Hindlimb muscle (tissue), 1 donor: ENCODE measurements at regions not wholly inside any gene's neighbourhood (a gene's known extent, or its start where the extent isn't known, plus 50 kb on each side); places are given as distances from the start of the nearest gene placed in this dataset.

Source experiments
- DNase-seq: peaks from one replicate; pipeline ENCODE4 v3.0.0-alpha.2; 2013

DNA sequence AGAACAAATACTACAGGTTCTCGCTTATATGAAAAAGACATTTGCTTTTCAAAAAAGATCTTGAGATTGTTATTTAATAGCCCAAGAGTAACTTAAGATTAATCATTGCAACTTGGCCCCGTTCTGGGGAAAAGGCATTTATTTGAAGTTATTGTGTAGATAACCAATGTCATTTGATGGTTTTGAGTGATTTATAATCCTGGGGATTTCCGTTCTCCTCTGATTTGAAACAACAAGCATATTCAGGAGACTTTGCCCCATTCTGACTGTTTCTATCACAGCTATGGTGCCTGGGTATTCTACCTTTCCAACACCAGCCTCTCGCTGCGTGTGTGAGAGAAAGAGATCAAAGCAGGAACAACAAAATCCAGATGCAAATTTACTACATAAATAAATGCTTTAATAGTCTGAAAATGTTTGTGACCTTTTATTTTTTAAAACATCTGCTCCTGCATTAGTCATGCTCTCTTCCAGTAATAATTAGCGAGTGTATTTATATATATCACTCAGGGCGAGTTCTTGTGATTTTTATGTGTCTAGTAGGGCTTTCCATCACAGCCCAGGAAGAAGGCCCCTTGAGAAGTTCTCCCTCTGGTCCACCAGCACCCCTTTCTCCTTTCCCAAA lies 197.9 kb upstream of the FOXQ1 start:
- DNase-seq, result no peak

DNA sequence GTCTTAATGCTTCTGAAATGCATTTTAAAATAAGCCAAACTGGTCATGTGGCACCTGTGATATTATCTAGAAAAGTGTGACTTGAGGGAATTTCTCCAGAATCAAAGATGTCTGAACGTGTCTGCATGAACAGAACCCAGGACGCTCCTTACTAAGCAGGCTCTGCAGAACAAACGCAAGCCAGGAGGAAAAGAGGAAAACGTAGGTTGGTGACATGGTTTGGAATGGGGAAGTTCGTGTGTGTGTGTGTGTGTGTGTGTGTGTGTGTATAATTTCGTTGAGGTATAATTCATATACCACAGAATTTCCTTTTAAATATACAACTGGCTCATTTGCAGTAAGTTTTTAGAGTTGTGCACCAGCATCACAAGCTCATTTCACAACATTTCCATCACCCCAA lies 200.5 kb upstream of the FOXQ1 start:
- DNase-seq, result no peak

DNA sequence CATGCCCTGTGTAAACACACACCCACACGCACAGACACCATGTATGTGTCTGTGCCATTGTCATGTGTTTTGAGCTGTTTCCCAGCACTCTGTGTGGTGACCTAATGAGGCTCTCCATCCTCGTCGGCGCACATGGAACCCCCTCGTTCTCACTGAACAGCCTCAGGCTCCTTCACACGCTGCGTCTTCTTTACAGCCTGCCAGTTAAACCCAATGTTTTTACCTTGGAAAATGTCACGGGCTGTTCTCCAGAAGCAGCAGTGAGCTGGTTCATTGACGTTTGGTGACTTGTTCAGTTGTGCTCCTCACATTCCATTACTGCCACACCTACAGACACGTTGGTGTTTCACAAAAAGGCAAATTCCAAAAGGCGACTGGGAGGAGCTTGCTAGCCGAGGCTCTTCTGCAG lies 201.0 kb upstream of the FOXQ1 start:
- no peak for DNase-seq

DNA sequence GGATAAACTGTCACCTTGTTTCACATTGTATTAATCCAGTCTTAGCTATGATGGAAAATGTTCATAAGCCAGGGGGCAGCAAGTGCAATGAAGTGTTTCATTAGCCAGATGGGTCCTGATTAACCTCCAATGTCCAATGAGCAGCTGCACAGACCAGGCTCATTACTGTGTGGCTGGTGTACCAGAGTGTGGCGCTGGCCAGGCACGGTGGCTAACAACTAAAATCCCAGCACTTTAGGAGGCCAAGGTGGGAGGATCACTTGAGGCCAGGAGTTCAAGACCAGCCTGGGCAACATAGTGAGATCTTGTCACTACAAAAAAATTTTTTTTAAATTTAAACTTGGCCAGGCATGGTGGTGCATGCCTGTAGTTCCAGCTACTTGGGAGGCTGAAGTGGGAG lies 201.7 kb upstream of the FOXQ1 start:
- no peak for DNase-seq

DNA sequence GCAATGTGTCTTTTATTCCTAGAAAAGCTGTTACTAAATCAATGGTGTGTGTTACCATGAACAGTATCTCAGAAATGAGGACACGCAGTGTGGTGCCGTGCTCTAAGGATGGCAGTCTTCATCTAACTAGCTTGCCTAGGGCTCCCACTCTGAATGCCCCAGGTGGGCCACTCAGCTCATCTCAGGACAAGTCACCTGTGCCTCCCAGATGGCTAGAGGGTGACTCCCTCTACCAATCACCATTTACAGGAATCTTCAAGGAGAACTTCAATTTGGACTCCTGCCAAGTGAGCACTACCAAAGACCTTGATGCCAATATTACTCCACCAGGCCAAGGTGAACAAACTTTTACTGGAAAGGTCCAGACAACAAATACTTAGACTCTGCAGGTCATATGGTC lies 202.8 kb upstream of the FOXQ1 start:
- no peak for DNase-seq

DNA sequence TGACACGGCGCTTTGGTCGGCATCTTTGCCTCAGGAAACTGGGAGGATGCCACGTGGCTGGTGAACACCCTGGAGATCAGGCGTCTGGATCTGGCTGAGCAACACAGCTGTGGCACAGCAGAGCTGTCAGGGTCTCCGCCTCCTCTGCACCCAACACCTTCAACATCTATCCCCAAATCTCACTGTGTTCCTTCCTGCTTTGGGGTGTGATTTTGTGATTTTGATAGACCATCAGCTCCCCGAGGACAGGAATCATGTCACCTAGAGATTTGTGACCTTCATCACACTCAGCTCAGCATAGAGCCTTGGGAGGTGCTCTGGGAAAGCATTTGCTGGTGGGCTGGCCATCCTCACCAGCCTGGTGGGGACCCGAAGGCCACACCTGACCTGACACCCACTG lies 203.7 kb upstream of the FOXQ1 start:
- no peak for DNase-seq

DNA sequence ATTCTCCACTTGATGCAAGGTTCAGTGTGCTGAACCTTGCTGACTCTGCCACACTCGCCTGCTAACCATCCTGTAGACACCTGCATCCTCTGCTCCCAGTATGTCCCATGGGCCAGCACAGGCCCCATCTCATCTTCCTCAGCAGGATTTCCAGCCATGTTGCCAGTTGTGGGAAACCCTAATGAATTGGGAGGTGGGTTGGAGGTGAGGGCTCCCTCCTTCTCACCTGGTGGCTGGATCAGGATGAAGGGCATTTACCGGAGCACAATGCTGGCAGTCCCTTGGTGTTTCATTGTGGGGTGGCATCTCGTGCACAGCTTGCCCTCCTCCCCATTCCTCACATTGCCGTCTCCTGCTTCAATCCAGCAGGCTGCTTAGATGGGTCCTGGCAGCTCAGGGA lies 204.3 kb upstream of the FOXQ1 start:
- DNase-seq, result no peak

DNA sequence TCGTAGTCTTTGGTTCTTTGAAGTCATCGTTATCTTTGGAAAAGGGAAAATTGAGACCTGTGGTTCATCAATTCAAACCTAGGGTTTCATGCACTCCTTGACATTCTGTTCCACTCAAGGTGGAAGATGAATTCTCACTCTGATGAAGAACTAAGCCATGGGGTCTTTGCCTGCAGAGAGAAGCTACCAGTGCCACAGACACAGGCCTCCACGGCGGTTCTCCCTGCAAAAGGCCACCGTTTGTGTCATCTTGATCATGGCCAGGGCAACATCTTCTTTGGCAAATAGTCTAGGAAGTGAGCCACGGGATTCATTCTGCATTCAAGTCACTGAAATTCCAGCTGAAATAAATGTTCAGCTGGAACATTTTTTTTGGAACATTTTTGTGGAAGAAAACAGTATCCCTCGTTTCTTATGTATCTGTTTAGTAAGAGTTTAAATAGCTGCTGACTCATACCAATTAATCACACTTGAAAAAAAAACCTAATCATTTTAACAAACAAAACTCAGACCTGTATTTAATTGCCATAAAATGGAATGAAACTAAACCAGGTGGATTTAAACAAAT lies 206.0 kb upstream of the FOXQ1 start:
- peak; percentile 27 for DNase-seq

DNA sequence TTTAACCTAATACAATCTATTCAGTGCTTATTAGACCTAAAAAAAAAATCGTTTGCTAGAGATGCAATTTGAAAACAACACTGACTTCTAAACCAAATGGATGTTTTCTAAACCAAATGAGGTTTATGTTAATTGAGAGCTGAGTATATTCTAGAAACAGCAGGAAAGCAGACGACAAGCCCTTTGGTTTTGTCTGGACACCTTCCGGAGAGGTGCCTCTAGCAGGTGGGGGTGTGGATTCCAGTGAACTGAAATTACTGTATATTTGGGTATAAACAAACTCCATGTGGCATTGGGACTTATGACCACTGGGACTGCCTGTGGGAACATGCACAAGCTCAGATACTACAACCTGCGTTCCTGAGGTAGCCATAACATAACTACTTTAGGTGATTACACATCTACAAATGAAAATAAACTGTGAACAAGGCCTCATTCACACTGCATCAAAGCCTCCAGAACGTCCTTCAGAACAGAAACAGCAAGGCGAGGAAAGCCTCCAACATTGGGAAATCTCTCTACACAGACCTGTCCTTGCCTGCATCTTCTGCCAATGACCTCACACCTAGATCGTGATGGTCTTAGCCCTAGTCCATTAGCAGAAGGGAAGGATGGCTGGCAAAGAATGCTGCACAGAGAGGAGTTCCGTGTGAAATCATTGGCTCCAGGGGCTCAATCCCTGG lies 206.8 kb upstream of the FOXQ1 start:
- no peak for DNase-seq

DNA sequence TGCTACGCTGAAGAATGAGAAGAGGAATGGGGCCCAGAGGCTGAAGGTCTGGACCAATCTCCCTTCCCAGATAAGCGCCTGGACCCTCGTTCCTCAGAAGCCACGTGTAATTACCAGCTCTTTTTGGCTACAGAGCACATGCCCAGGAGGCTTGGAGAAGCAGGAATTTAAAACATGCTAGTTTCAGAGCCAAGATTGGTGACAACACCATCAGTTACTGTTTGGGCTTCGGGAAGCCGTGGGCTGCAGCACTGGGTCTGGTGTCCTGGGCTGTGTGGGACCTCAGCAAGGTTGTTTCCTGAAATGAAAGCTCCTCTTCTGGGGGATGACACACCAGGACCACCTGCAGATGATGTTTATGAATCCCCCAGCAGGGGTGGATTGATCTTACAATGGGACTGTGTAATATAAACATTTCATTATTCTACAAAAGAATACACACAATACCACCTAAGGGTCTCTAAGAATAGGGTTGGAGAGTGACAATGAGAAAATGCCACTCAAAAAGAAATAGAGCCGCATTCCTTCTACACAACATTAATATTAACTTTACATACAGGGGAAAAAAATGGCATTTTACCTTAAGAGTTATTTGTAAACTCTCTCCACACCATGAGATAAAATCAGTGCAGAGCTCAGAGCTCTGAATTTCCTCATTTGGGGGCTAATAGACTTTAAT lies 207.8 kb upstream of the FOXQ1 start:
- no peak for DNase-seq

DNA sequence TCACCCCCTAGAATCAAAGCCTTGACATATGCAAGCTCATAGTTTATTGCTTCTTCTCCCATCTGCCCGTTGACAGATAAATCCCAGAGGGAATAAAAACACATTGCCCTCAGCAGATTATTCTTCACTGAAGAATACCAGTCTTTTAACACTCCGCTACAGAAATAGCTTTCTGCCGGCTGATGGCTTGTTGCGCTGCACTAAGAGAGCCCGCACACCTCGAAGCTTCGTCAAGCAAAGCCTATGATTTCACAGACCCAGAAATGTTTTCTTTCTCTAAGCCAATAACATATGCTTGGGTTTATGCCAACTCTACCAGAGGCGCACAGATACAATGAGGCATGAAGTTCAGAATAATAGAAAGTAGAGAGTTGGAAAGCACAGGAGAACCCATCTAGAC lies 208.9 kb upstream of the FOXQ1 start:
- no peak for DNase-seq

DNA sequence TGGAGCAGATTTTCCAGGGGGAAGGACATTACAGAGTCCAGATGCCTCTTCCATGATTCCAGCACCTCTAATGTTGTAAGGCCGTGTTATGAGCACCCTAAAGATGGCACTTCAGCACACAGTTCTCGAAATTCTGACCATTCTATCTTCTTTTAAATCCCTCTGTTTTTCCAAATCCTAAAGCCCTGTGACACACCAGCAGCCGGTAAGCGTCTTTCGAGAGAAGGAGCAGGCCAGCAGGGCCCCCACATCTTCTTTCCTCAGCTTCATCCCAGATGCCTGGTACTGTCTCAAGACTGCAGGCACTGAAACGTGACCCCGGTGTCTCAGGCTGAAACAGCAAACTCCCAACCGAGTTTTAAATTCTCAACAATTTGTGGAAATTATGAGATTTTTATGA lies 211.6 kb upstream of the FOXQ1 start:
- no peak for DNase-seq

DNA sequence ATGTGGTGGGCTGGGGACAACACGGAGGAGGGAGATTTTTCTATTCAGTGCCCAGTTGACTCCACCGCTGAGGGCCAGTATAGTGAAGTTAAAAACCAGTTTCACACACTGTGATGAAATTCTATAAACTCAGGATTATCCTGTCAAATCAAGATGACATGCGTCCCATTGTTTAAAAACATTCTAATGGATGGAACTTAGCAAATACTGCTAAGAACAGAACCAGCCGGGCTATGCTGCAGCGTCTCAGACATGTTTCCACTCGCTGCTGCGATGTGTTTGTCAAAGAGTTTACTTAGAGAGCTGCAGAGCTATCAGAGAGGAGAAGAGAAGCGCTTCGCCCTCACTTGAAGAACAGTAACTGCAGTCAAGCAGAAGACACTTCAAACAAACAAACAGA lies 212.6 kb upstream of the FOXQ1 start:
- DNase-seq, result no peak

DNA sequence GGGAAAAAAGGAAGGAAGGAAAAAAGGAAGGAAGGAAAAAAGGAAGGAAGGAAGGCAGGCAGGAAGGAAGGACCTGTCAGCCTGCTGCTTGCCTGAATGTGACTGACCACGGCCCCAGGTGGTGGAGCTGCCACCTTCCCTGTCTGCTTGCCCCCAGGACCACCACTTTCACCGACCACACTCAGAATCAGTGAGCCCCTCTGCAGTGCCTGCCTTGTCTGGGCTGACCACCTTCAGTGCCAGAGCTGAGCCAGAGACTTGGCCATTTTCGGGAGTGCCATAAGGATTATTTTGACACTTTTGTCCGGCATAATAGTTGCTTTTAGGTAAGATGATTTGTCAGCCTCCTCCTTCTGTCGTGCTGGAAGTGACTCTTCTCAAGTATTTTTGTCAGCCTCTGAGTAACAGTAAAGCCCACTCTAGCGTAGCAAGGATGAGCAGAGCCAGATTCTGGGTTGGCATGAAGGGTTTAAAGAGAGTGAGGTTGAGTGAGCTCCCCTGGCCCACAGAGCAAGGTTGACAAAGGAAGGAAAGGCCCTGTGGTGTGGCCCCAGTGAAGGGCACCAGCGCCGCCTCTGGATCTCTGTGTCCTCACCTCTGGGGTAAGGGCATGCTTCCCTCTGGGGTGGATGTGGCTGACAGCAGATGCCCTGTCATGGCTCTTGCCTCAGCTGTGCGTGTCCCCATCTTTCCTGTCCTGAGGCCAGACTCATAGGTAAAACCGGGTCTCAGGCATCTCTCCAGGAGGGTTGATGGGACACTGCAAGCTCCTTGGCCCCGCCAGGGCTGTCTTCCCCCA lies 214.7 kb upstream of the FOXQ1 start:
- DNase-seq, result no peak

DNA sequence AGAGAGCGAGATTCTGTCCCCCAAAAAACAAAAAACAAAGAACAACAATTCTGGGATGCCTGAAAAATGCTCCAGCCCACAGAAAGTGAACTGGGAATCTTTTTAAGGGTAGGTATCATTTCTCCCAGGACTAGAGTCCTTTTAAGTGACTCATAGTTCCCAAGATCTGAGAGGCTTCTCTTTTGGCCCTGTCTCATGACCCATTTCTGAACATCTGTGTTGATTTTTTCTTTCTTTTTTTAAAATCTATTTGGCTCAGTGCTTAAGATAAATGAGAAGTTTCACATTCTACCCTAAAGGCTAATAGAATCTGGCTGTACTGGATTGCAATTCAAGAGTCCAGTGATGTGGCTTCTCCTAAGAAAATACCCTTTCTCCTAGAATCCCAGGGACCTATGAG lies 217.6 kb upstream of the FOXQ1 start:
- DNase-seq, result no peak

DNA sequence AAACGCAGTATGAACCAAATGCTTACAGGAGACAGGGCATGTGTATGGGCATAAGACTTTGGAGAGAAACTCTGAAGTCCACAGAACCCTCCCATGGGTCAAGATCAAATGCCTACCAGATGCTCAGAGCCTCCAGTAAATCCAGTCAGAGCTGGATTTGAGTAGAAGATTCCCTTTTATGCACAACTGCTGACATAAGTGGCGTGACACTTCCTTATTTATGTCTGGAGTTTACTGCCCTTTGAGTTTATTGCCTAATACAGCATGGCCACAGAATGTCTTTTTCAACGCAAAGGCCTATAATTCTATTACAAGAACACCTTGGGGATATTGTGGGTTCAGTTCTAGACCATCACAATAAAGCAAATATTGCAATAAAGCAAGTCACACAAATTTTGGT lies 220.0 kb upstream of the FOXQ1 start:
- no peak for DNase-seq

DNA sequence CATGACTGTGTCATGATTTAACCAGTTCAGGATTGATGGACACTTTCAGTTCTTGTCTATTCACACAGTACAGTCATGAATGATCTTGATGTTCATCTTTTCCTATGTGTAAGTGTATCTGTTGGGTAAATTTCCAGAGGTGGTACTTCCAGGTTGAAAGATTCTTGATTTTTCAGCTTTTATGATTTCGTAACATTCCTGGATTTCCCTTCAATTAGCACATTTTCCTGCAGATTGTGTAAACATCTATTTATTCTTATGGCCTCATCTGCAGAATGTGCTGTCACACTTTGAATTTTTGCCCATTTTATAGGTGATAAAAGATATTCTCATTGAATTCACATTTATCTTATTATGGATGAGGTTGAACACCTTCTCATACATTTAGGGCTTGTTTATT lies 222.0 kb upstream of the FOXQ1 start:
- no peak for DNase-seq

DNA sequence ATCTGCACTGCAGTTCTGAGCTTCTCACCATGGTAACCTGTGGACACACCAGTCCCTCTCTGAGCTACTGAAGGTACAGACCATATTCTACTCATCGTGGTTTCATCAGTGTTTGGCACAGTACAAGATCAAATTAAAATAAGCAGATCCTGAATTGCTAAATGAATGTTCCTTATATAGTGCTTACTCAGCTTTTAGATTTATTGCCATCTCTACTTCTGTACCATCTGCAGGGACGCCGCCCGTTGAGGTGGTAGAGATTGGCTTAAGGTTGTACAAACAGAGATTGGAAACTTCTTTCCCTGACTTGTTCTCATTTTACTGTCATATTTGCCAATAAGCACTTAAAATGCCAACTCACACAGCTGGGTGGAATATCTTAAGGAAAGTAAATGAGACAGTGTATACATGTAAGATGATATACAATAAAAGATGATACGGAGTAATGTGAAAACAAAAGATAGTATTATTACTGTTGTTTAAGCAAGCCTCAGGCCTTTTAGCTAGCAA lies 223.4 kb upstream of the FOXQ1 start:
- DNase-seq, result no peak

DNA sequence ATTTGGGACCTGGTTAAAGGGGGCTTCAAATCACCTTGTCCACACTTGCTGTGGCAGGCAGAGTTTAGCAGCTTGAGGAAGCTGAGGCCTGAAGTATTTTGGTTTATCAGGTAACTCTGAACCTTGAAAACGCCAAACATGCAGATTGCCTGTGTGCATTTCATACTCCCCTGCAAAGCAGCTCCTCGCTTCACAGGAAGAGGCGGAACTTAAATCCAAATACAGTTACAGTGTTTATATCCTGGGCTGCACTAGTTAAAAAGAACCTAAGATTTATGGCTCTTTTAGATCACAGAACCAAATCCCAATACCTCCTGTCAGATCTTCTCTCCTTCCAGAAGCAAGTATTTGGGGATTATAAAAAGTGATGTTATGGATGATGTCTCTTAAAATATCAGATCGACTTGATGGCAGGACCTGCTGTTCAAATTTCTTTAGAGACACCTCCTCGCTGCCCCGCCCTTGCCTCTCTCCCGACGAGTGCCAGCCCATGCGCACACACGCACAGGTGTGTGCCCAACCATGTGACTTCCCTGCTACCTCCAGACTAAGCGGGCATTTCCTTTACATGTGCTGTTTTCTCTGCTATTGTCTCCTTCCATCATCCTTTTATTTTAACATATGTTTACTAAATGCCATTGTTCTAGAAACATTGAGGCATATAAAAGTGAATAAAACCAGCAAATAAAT lies 224.6 kb upstream of the FOXQ1 start:
- no peak for DNase-seq

DNA sequence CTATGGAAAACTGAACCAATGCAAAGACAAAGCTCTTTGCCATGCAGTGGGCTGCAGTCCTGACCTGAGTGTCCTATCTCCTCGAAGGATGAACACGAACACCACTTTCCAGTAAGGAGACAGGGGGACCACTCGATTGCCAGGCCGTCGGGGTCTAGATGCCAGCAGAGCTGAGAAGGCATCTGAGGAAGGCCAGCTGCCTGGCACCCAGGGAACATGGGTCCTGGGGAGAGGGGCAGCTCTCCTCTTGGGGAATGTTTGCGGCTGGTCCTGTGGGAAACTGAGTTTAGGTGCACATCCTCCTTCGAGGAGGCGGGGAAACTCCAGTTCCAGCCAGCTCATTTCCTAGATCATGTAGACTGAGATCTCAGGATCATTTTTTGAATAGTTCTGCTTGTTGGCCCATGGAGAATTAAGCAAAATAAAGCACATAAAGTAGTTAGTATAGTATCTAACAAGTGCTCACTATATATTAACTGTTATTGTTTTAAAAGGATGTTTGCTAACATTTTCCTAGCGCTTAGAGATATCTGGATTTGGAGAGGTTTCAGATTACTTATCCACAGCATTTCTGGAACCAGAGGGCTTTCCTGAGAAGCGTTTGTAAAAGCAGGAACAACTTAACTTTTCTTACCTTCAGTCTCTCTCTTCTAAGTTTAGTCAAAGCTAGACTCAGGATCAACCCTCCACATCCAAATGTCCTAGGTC lies 225.3 kb upstream of the FOXQ1 start:
- DNase-seq, result no peak

DNA sequence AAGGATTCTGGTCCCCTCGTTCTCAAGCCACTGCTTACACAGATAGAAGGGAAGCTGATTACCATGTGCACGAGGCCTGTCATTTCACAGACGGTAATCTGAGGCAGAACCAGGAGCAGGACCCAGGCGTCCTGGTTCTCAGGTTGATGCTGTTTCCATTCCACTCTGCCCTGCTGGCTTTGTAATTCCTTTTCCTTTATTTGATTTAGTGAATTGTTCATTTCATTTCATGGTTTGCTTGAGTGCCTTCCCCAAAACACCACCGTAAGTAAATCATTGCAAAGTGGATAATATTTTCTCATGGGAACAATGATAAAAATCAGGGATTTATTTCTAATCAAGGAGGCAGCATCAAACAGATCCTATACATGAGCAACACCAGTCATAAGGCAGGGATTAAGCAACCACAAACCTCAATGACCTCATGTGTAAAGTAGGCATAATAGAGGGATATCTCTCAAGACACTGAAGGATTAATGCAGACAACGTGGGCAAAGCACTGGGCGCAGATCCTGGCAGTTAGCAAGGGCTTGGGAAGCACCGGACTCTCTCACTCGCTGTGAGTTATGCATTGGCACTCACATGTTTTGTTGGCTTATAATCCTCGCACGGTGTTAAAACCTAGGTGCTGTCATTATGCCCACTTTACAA lies 229.5 kb upstream of the FOXQ1 start:
- no peak for DNase-seq
